ENCODE measurements at regions not wholly inside any gene's neighbourhood (a gene's known extent, or its start where the extent isn't known, plus 50 kb on each side); places are given as distances from the start of the nearest gene placed in this dataset.
"Not testable (repeated sequence)": the region's sequence is repeated elsewhere in the genome, so short reads cannot be mapped to it uniquely, and the experiment has no call there.

- 55 to 56% methylated on average over 19 of the region's 19 CpGs for WGBS, 2 donors
- no peak overlapping the region for H3K4me3 ChIP-seq (ENCODE audit: low read depth, poor library complexity, severe bottlenecking)
- no peak for TF ChIP-seq POLR2A (IDR thresholded peaks at IDR 0.05)
- TF ChIP-seq, protein P1, sequence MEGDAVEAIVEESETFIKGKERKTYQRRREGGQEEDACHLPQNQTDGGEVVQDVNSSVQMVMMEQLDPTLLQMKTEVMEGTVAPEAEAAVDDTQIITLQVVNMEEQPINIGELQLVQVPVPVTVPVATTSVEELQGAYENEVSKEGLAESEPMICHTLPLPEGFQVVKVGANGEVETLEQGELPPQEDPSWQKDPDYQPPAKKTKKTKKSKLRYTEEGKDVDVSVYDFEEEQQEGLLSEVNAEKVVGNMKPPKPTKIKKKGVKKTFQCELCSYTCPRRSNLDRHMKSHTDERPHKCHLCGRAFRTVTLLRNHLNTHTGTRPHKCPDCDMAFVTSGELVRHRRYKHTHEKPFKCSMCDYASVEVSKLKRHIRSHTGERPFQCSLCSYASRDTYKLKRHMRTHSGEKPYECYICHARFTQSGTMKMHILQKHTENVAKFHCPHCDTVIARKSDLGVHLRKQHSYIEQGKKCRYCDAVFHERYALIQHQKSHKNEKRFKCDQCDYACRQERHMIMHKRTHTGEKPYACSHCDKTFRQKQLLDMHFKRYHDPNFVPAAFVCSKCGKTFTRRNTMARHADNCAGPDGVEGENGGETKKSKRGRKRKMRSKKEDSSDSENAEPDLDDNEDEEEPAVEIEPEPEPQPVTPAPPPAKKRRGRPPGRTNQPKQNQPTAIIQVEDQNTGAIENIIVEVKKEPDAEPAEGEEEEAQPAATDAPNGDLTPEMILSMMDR (IDR thresholded peaks at IDR 0.05): no peak
- intact Hi-C loops (cut with DNase I; ENCODE audit: low total_unique reads): no loop called here
- DNase-seq (ENCODE audit: low spot score in 2 of 2): no peak
Measured at GRCh38 chr12:114812858-114813761, 129.1 kb upstream of the TBX3 start.

- WGBS, 2 donors: 71 to 88% methylated on average over 4 of the region's 4 CpGs
- no peak for DNase-seq (ENCODE audit: low spot score in 2 of 2)
- intact Hi-C loops (cut with DNase I; ENCODE audit: low total_unique reads): no loop called here
- no peak overlapping the region for H3K4me3 ChIP-seq (ENCODE audit: low read depth, poor library complexity, severe bottlenecking)
- TF ChIP-seq, protein P1 (IDR thresholded peaks at IDR 0.05): no peak
- no peak for TF ChIP-seq POLR2A (IDR thresholded peaks at IDR 0.05)
Measured at GRCh38 chr12:114812384-114812783, 128.4 kb upstream of the TBX3 start.

- WGBS, 2 donors: 62 to 74% methylated on average over 5 of the region's 5 CpGs
- TF ChIP-seq, protein P1 (IDR thresholded peaks at IDR 0.05): no peak
- no peak for TF ChIP-seq POLR2A (IDR thresholded peaks at IDR 0.05)
- intact Hi-C loops (cut with DNase I; ENCODE audit: low total_unique reads): no loop called here
- no peak overlapping the region for H3K4me3 ChIP-seq (ENCODE audit: low read depth, poor library complexity, severe bottlenecking)
- DNase-seq (ENCODE audit: low spot score in 2 of 2): no peak
Measured at GRCh38 chr12:114809097-114809496, 125.1 kb upstream of the TBX3 start.

DNA sequence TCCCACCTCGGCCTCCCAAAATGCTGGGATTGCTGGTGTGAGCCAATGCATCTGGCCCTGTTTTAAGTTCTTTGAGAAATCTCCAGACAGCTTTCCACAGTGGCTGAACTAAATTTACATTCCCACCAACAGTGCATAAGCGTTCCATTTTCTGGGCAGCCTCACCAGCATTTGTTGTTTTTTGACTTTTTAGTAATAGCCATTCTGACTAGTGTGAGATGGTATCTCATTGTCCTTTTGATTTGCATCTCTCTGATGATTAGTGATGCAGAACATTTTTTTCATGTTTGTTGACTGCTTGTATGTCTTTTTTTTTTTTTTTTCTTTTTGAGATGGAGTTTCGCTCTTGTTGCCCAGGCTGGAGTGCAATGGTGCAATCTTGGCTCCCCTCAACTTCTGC is 117.4 kb upstream of the TBX3 start:
- H3K4me3 ChIP-seq (ENCODE audit: low read depth, poor library complexity, severe bottlenecking); intact Hi-C loops (cut with DNase I; ENCODE audit: low total_unique reads); DNase-seq (ENCODE audit: low spot score in 2 of 2): not testable (repeated sequence)
- WGBS, 2 donors: 86 to 87% methylated on average over 3 of the region's 3 CpGs

- H3K4me3 ChIP-seq (ENCODE audit: low read depth, poor library complexity, severe bottlenecking); intact Hi-C loops (cut with DNase I; ENCODE audit: low total_unique reads); DNase-seq (ENCODE audit: low spot score in 2 of 2): not testable (repeated sequence)
- WGBS, 2 donors: 92 to 94% methylated on average over 7 of the region's 8 CpGs
Measured at GRCh38 chr12:114800566-114800965, 116.6 kb upstream of the TBX3 start.

- intact Hi-C loops (cut with DNase I; ENCODE audit: low total_unique reads): no loop called here
- 39 to 49% methylated on average over 16 of the region's 16 CpGs for WGBS, 2 donors
- TF ChIP-seq POLR2A (IDR thresholded peaks at IDR 0.05): no peak
- TF ChIP-seq, protein P1 (IDR thresholded peaks at IDR 0.05): peak in 1 of 3 donors; percentile 27
- no peak for DNase-seq (ENCODE audit: low spot score in 2 of 2)
- H3K4me3 ChIP-seq (ENCODE audit: low read depth, poor library complexity, severe bottlenecking): no peak overlapping the region
Measured at GRCh38 chr12:114799574-114800487, 115.9 kb upstream of the TBX3 start.

All from lower leg skin (tissue), 4 donors.